ENCODE measurements at regions not wholly inside any gene's neighbourhood (a gene's known extent, or its start where the extent isn't known, plus 50 kb on each side); places are given as distances from the start of the nearest gene placed in this dataset.

- TF ChIP-seq CTCF (IDR thresholded peaks at IDR 0.05; ENCODE audit: low read depth, low read length, missing input control) (no peak), RAD21 (IDR thresholded peaks at IDR 0.05) (no peak), REST (IDR thresholded peaks at IDR 0.05) (no peak), FOXA1 (IDR thresholded peaks at IDR 0.05) (no peak), HNF4G (IDR thresholded peaks at IDR 0.05) (no peak), SP1 (IDR thresholded peaks at IDR 0.05) (no peak), NR2F2 (IDR thresholded peaks at IDR 0.05) (no peak), ATF3 (IDR thresholded peaks at IDR 0.05) (no peak), MAX (IDR thresholded peaks at IDR 0.05) (no peak)
Observed at GRCh38 chr4:45292844-45293243, 566.5 kb upstream of the GNPDA2 start.

Measured in liver (tissue), 3 donors.